ENCODE measurements at regions not wholly inside any gene's neighbourhood (a gene's known extent, or its start where the extent isn't known, plus 50 kb on each side); places are given as distances from the start of the nearest gene placed in this dataset.

- DNase-seq (ENCODE audit: low read depth) = no peak
These were observed 68.7 kb upstream of the FRY start for GRCh38 chr13:31962731-31963370.

- DNase-seq (ENCODE audit: low read depth) = no peak
These were observed 67.9 kb upstream of the FRY start for GRCh38 chr13:31963631-31964030.

- DNase-seq (ENCODE audit: low read depth) = no peak
These were observed 67.4 kb upstream of the FRY start for GRCh38 chr13:31964168-31964567.

GRCh38 chr13:31965361-31966066 is 66.1 kb upstream of the FRY start:
- peak; percentile 57 for DNase-seq (ENCODE audit: low read depth)

DNA sequence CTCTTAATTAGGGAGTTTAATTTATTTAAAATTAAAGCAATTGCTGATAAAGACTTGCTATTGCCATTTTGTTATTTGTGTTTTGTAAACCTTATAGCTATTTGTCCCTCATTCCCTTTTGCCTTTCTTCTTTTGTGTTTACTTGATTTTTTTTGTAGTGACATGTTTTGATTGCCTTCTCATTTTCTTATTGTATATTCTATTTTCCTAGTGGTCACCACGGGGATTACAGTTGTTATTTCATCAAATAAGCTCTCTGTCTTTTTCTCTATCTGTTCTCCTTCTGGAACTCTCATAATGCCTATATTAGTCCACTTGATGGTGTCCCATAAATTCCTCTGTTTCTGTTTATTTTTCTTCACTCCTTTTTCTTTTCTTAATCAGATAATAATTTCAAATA is 64.4 kb upstream of the FRY start:
- no peak for DNase-seq (ENCODE audit: low read depth)

GRCh38 chr13:31968473-31968872 is 63.1 kb upstream of the FRY start:
- no peak for DNase-seq (ENCODE audit: low read depth)

DNA sequence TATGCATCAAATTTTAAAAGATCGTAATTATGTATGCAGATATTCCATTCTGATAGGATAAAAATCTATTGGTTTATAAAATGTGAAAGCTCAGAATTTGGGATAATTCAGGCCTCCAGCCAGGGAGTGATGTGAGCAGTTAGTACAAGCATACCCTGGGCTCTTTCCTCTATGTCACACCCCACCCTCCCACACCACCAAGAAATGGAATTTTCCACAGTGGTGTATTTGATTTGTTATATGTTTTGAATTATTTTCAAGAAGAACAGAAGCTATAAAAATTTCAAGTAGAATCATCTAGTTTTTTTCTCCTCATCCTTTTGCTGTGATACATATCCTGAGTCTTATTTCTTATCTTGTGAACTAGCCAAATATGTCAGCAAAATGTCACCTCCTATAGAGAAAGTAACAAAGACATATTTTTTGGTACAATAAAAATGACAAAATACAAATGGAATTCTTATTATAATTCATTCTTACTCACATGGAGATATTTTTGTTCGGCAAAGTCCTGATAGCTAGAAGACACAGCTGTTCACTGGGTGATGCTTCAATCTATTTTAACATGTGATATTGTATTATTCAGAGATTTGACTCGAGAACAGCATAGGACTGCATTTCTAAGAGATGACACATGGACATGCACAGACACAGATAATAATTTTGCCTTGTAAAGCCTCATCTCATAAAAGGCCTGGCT is 61.2 kb upstream of the FRY start:
- DNase-seq (ENCODE audit: low read depth) = peak; percentile 44

- DNase-seq (ENCODE audit: low read depth) = no peak
These were observed 59.1 kb upstream of the FRY start for GRCh38 chr13:31972453-31972852.

- no peak for DNase-seq (ENCODE audit: low read depth)
These were observed 53.6 kb upstream of the FRY start for GRCh38 chr13:31978021-31978420.

DNA sequence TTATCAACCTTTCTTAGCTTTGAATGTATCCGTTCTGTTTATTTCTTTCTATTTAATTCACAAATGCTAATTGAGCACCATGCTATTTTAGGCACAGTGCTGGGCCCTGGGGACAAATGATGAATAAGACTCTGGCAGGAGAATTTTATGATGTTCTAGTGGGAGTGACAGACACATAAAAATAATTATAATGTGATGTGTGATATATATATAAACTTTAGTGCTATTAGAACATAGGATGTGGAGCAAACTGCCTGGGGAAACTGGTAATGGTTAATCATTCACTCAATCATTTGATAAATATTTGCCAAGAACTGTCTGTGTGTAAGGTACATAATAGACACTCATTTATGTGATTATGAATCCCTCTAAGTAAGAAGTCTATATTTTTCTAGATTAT is 50.7 kb upstream of the FRY start:
- no peak for DNase-seq (ENCODE audit: low read depth)

All from stromal cell of bone marrow (primary cell).